OCI-LY3 (cell line): ENCODE measurements at regions not wholly inside any gene's neighbourhood (a gene's known extent, or its start where the extent isn't known, plus 50 kb on each side); places are given as distances from the start of the nearest gene placed in this dataset.
"Not testable (repeated sequence)": the region's sequence is repeated elsewhere in the genome, so short reads cannot be mapped to it uniquely, and the experiment has no call there.

ENCODE experiments used
- H2AFZ ChIP-seq: fragments of 200-600, 300-600 bp; shearing (Covaris generic); 2 replicates; pipeline ENCODE4 v1.6.0; 2014; ENCODE audit warnings: antibody characterized with exemption, low read depth, low read length
- H3K27ac ChIP-seq: fragments of 200-600, 300-600 bp; sonication (generic); 2 replicates; pipeline ENCODE4 v1.5.1; 2014; ENCODE audit warnings: mild to moderate bottlenecking, low read length, moderate library complexity, mixed read lengths
- H3K27me3 ChIP-seq: fragments of 200-600, 300-600 bp; sonication (generic); 2 replicates; pipeline ENCODE4 v1.6.1; 2014; ENCODE audit warnings: low read depth, low read length, mixed read lengths
- H3K36me3 ChIP-seq: fragments of 200-600, 300-600 bp; sonication (generic); replicated peaks from 2 replicates; pipeline ENCODE3; 2014; ENCODE audit warnings: low read depth, low read length, mixed read lengths
- H3K4me1 ChIP-seq: fragments of 300-600, 200-600 bp; sonication (generic); 2 replicates; pipeline ENCODE4 v1.6.1; 2014; ENCODE audit warnings: low read length, mixed read lengths
- H3K4me2 ChIP-seq: fragments of 200-600, 300-600 bp; sonication (generic); 2 replicates; pipeline ENCODE4 v1.6.1; 2014; ENCODE audit warnings: low read length, mixed read lengths
- H3K4me3 ChIP-seq: fragments of 300-600, 200-600 bp; sonication (generic); 2 replicates; pipeline ENCODE4 v1.5.1; 2014; ENCODE audit warnings: antibody characterized with exemption, mild to moderate bottlenecking, low read length, moderate library complexity
- H3K79me2 ChIP-seq: fragments of 300-600, 200-600 bp; shearing (Covaris generic); 2 replicates; pipeline ENCODE4 v1.6.1; 2014; ENCODE audit warnings: mild to moderate bottlenecking, low read length, mixed read lengths
- H3K9ac ChIP-seq: fragments of 300-600, 200-600 bp; shearing (Covaris generic); 2 replicates; pipeline ENCODE4 v1.6.0; 2014; ENCODE audit warnings: mild to moderate bottlenecking, low read length, moderate library complexity
- H3K9me3 ChIP-seq: fragments of 200-600, 300-600 bp; shearing (Covaris generic); 2 replicates; pipeline ENCODE4 v1.6.1; 2014; ENCODE audit warnings: low read length, mixed read lengths; ENCODE audit not compliant: insufficient read depth
- H4K20me1 ChIP-seq: fragments of 200-600, 300-600 bp; sonication (generic); 2 replicates; pipeline ENCODE4 v1.6.1; 2016; ENCODE audit warnings: low read length, mixed read lengths; ENCODE audit not compliant: insufficient read depth
- EZH2phosphoT487 ChIP-seq: fragments of 200-600 bp; shearing (Covaris generic); IDR thresholded peaks from 2 replicates; pipeline ENCODE4 v1.6.1; 2018; ENCODE audit warnings: antibody characterized with exemption, mixed run types, low read depth
- TF ChIP-seq, protein P1 (sequence below): fragments of 200-600, 300-600 bp; sonication (generic); IDR thresholded peaks from 2 replicates; pipeline ENCODE4 v1.5.1; 2014; ENCODE audit warnings: antibody characterized with exemption, low read length, low read depth

DNA sequence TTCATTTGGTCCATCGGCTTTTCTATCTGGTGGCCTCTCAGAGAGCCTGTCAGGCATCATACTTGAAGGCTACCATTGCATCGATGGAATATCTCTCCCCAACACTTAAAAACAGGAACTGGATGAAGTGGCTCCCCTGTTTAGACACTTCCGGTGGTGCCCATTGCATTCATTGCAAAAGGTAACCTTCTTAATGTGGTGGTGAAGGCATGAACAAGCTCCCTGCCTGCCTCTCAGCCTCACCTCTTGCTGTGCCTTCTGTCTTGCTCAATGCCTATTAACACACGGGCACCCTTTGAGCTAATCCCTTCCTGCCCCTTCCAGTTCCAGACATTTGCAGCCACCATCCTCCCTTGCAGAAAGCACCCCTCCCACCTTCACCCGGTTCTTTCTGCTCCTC, 233.1 kb upstream of the MSX2 start:
- Histone ChIP-seq H2AFZ (no peak overlapping the region), H4K20me1 (no peaks in the 10 kb centered on the region), H3K4me3 (no peak overlapping the region), H3K9me3 (no peaks in the 10 kb centered on the region), H3K4me2 (no peak overlapping the region), H3K36me3 (no peaks in the 10 kb centered on the region), H3K27ac (no peak overlapping the region), H3K9ac (no peak overlapping the region), H3K4me1 (no peaks in the 10 kb centered on the region), H3K79me2 (no peaks in the 10 kb centered on the region), H3K27me3 (0 out of 2 replicates have a peak, but pooled peaks cover 3% of the 10 kb centered on the region)
- no peak for TF ChIP-seq EZH2phosphoT487
- TF ChIP-seq, protein P1, sequence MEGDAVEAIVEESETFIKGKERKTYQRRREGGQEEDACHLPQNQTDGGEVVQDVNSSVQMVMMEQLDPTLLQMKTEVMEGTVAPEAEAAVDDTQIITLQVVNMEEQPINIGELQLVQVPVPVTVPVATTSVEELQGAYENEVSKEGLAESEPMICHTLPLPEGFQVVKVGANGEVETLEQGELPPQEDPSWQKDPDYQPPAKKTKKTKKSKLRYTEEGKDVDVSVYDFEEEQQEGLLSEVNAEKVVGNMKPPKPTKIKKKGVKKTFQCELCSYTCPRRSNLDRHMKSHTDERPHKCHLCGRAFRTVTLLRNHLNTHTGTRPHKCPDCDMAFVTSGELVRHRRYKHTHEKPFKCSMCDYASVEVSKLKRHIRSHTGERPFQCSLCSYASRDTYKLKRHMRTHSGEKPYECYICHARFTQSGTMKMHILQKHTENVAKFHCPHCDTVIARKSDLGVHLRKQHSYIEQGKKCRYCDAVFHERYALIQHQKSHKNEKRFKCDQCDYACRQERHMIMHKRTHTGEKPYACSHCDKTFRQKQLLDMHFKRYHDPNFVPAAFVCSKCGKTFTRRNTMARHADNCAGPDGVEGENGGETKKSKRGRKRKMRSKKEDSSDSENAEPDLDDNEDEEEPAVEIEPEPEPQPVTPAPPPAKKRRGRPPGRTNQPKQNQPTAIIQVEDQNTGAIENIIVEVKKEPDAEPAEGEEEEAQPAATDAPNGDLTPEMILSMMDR, result no peak

GRCh38 chr5:174491761-174492350, 232.5 kb upstream of the MSX2 start:
- H3K4me2 ChIP-seq, result no peak overlapping the region
- no peak overlapping the region for H3K27ac ChIP-seq
- TF ChIP-seq, protein P1, result no peak
- no peak for TF ChIP-seq EZH2phosphoT487
- H2AFZ ChIP-seq, result no peak overlapping the region
- no peaks in the 10 kb centered on the region for H3K9me3 ChIP-seq
- no peaks in the 10 kb centered on the region for H3K4me1 ChIP-seq
- H3K27me3 ChIP-seq, result 0 out of 2 replicates have a peak, but pooled peaks cover 3% of the 10 kb centered on the region
- no peaks in the 10 kb centered on the region for H3K79me2 ChIP-seq
- no peaks in the 10 kb centered on the region for H4K20me1 ChIP-seq
- no peak overlapping the region for H3K9ac ChIP-seq
- H3K36me3 ChIP-seq, result no peaks in the 10 kb centered on the region
- no peak overlapping the region for H3K4me3 ChIP-seq

GRCh38 chr5:174493530-174493929, 230.9 kb upstream of the MSX2 start:
- Histone ChIP-seq H3K27ac (no peak overlapping the region), H3K27me3 (no peaks in the 10 kb centered on the region), H3K9me3 (no peaks in the 10 kb centered on the region), H3K4me1 (no peaks in the 10 kb centered on the region), H3K9ac (no peak overlapping the region), H3K36me3 (no peaks in the 10 kb centered on the region), H3K4me3 (no peak overlapping the region), H3K79me2 (no peaks in the 10 kb centered on the region), H3K4me2 (no peak overlapping the region), H4K20me1 (no peaks in the 10 kb centered on the region), H2AFZ (no peak overlapping the region)
- no peak for TF ChIP-seq EZH2phosphoT487
- TF ChIP-seq, protein P1, result no peak

GRCh38 chr5:174497939-174498338, 226.4 kb upstream of the MSX2 start:
- H3K4me2 ChIP-seq, H4K20me1 ChIP-seq, H3K27me3 ChIP-seq, H3K27ac ChIP-seq, H3K79me2 ChIP-seq, H3K36me3 ChIP-seq, H2AFZ ChIP-seq, H3K4me1 ChIP-seq, H3K4me3 ChIP-seq, H3K9me3 ChIP-seq, H3K9ac ChIP-seq: not testable (repeated sequence)

- not testable (repeated sequence) for H2AFZ ChIP-seq, H3K79me2 ChIP-seq, H3K4me3 ChIP-seq, H3K27ac ChIP-seq, H3K4me1 ChIP-seq, H3K36me3 ChIP-seq, H3K9me3 ChIP-seq, H3K27me3 ChIP-seq, H3K4me2 ChIP-seq, H3K9ac ChIP-seq, H4K20me1 ChIP-seq
Measured at GRCh38 chr5:174498575-174498974, 225.8 kb upstream of the MSX2 start.
